ENCODE measurements at regions not wholly inside any gene's neighbourhood (a gene's known extent, or its start where the extent isn't known, plus 50 kb on each side); places are given as distances from the start of the nearest gene placed in this dataset.

GRCh38 chr5:91478096-91478495 is 95.0 kb upstream of the ARRDC3 start:
- ChIA-PET CTCF (ENCODE audit: unreplicated experiment) (no interaction called here), POLR2A (no interaction called here)
- TF ChIP-seq EZH2phosphoT487 (IDR thresholded peaks at IDR 0.05; ENCODE audit: borderline replicate concordance, low read depth, low read length) (no peak), CTCF (conservative IDR thresholded peaks at IDR 0.05; ENCODE audit: low read length) (no peak)
- Histone ChIP-seq H3K79me2 (ENCODE audit: insufficient read depth, low read depth, low read length) (no peaks in the 10 kb centered on the region), H2AFZ (ENCODE audit: low read length) (no peak overlapping the region), H4K20me1 (ENCODE audit: insufficient read depth, low read length) (no peaks in the 10 kb centered on the region), H3K4me1 (ENCODE audit: insufficient read depth, low read length, poor library complexity, severe bottlenecking) (no peaks in the 10 kb centered on the region), H3K36me3 (ENCODE audit: insufficient read depth, low read length) (no peaks in the 10 kb centered on the region), H3K9me3 (ENCODE audit: low read length) (no peaks in the 10 kb centered on the region), H3K27ac (ENCODE audit: low read depth, low read length, poor library complexity, severe bottlenecking) (no peak overlapping the region), H3K9me2 (ENCODE audit: insufficient read depth, low read length) (no peaks in the 10 kb centered on the region), H3K4me2 (ENCODE audit: low read length) (no peak overlapping the region), H3K4me3 (ENCODE audit: low read depth, low read length, poor library complexity, severe bottlenecking) (no peak overlapping the region)
- intact Hi-C loops (cut with micrococcal nuclease; ENCODE audit: unreplicated experiment) = no loop called here
- BruUV-seq (replicated peaks) = no TSS peak
- DNase-seq (ENCODE audit: low spot score) = no peak

GRCh38 chr5:91477408-91477807 is 94.3 kb upstream of the ARRDC3 start:
- Histone ChIP-seq H3K79me2 (ENCODE audit: insufficient read depth, low read depth, low read length) (no peaks in the 10 kb centered on the region), H4K20me1 (ENCODE audit: insufficient read depth, low read length) (no peaks in the 10 kb centered on the region), H3K27ac (ENCODE audit: low read depth, low read length, poor library complexity, severe bottlenecking) (no peak overlapping the region), H3K4me1 (ENCODE audit: insufficient read depth, low read length, poor library complexity, severe bottlenecking) (no peaks in the 10 kb centered on the region), H2AFZ (ENCODE audit: low read length) (no peak overlapping the region), H3K36me3 (ENCODE audit: insufficient read depth, low read length) (no peaks in the 10 kb centered on the region), H3K4me2 (ENCODE audit: low read length) (no peak overlapping the region), H3K9me2 (ENCODE audit: insufficient read depth, low read length) (no peaks in the 10 kb centered on the region), H3K4me3 (ENCODE audit: low read depth, low read length, poor library complexity, severe bottlenecking) (no peak overlapping the region), H3K9me3 (ENCODE audit: low read length) (no peaks in the 10 kb centered on the region)
- ChIA-PET CTCF (ENCODE audit: unreplicated experiment) (no interaction called here), POLR2A (no interaction called here)
- no peak for DNase-seq (ENCODE audit: low spot score)
- no peak for TF ChIP-seq CTCF (conservative IDR thresholded peaks at IDR 0.05; ENCODE audit: low read length)
- no peak for TF ChIP-seq EZH2phosphoT487 (IDR thresholded peaks at IDR 0.05; ENCODE audit: borderline replicate concordance, low read depth, low read length)
- BruUV-seq (replicated peaks) = no TSS peak
- intact Hi-C loops (cut with micrococcal nuclease; ENCODE audit: unreplicated experiment) = no loop called here

- Histone ChIP-seq H4K20me1 (ENCODE audit: insufficient read depth, low read length) (no peaks in the 10 kb centered on the region), H3K36me3 (ENCODE audit: insufficient read depth, low read length) (no peaks in the 10 kb centered on the region), H2AFZ (ENCODE audit: low read length) (no peak overlapping the region), H3K9me3 (ENCODE audit: low read length) (no peaks in the 10 kb centered on the region), H3K4me3 (ENCODE audit: low read depth, low read length, poor library complexity, severe bottlenecking) (no peak overlapping the region), H3K79me2 (ENCODE audit: insufficient read depth, low read depth, low read length) (no peaks in the 10 kb centered on the region), H3K27ac (ENCODE audit: low read depth, low read length, poor library complexity, severe bottlenecking) (no peak overlapping the region), H3K4me2 (ENCODE audit: low read length) (no peak overlapping the region), H3K4me1 (ENCODE audit: insufficient read depth, low read length, poor library complexity, severe bottlenecking) (no peaks in the 10 kb centered on the region), H3K9me2 (ENCODE audit: insufficient read depth, low read length) (no peaks in the 10 kb centered on the region)
- TF ChIP-seq CTCF (conservative IDR thresholded peaks at IDR 0.05; ENCODE audit: low read length) = no peak
- TF ChIP-seq EZH2phosphoT487 (IDR thresholded peaks at IDR 0.05; ENCODE audit: borderline replicate concordance, low read depth, low read length) = no peak
- intact Hi-C loops (cut with micrococcal nuclease; ENCODE audit: unreplicated experiment) = no loop called here
- DNase-seq (ENCODE audit: low spot score) = no peak
- ChIA-PET POLR2A (no interaction called here), CTCF (ENCODE audit: unreplicated experiment) (no interaction called here)
- no TSS peak for BruUV-seq (replicated peaks)
These were observed 91.1 kb upstream of the ARRDC3 start for GRCh38 chr5:91474201-91474600.

Measured in OCI-LY7 (cell line).